ENCODE measurements at regions not wholly inside any gene's neighbourhood (a gene's known extent, or its start where the extent isn't known, plus 50 kb on each side); places are given as distances from the start of the nearest gene placed in this dataset.

GRCh38 chr20:10807013-10807412 lies 133.2 kb upstream of the JAG1 start:
- DNase-seq = no peak

- no peak for DNase-seq
Measured at GRCh38 chr20:10812759-10813327, 139.0 kb upstream of the JAG1 start.

GRCh38 chr20:10823585-10823984 lies 149.8 kb upstream of the JAG1 start:
- no peak for DNase-seq

- no peak for DNase-seq
Measured at GRCh38 chr20:10824750-10825500, 151.1 kb upstream of the JAG1 start.

- DNase-seq = no peak
Measured at GRCh38 chr20:10826111-10826510, 152.3 kb upstream of the JAG1 start.

GRCh38 chr20:10828180-10828579 lies 154.4 kb upstream of the JAG1 start:
- DNase-seq = no peak

- no peak for DNase-seq
Measured at GRCh38 chr20:10832141-10832540, 158.3 kb upstream of the JAG1 start.

- no peak for DNase-seq
Measured at GRCh38 chr20:10837901-10838300, 164.1 kb upstream of the JAG1 start.

GRCh38 chr20:10842116-10842515 lies 168.3 kb upstream of the JAG1 start:
- DNase-seq = no peak

- DNase-seq = no peak
Measured at GRCh38 chr20:10843146-10843711, 169.4 kb upstream of the JAG1 start.

GRCh38 chr20:10846766-10847165 lies 173.0 kb upstream of the JAG1 start:
- no peak for DNase-seq

GRCh38 chr20:10848810-10849370 lies 175.1 kb upstream of the JAG1 start:
- no peak for DNase-seq

GRCh38 chr20:10853176-10853575 lies 179.4 kb upstream of the JAG1 start:
- DNase-seq = no peak

- no peak for DNase-seq
Measured at GRCh38 chr20:10853731-10854130, 179.9 kb upstream of the JAG1 start.

- no peak for DNase-seq
Measured at GRCh38 chr20:10854976-10855375, 181.2 kb upstream of the JAG1 start.

- no peak for DNase-seq
Measured at GRCh38 chr20:10855778-10856177, 182.0 kb upstream of the JAG1 start.

- DNase-seq = no peak
Measured at GRCh38 chr20:10856237-10857015, 182.6 kb upstream of the JAG1 start.

- DNase-seq = no peak
Measured at GRCh38 chr20:10857352-10858070, 183.7 kb upstream of the JAG1 start.

- no peak for DNase-seq
Measured at GRCh38 chr20:10861090-10861489, 187.3 kb upstream of the JAG1 start.

- no peak for DNase-seq
Measured at GRCh38 chr20:10861619-10862018, 187.8 kb upstream of the JAG1 start.

GRCh38 chr20:10863337-10864060 lies 189.7 kb upstream of the JAG1 start:
- DNase-seq = no peak

GRCh38 chr20:10864076-10864672 lies 190.4 kb upstream of the JAG1 start:
- DNase-seq = no peak

Measured in stimulated activated CD4-positive, alpha-beta T cell treated with anti-CD3 and anti-CD28 coated beads, Interleukin-4, amount 100 ng/mL, for 1 hour (primary cell).